ENCODE measurements at regions not wholly inside any gene's neighbourhood (a gene's known extent, or its start where the extent isn't known, plus 50 kb on each side); places are given as distances from the start of the nearest gene placed in this dataset.

GRCh38 chr13:23947893-23948292 lies 50.6 kb upstream of the C1QTNF9B start:
- H3K4me3 Mint-ChIP-seq, result no peak overlapping the region
- no peak overlapping the region for H3K27ac Mint-ChIP-seq
- no peaks in the 10 kb centered on the region for H3K36me3 Mint-ChIP-seq (ENCODE audit: low read depth)
- peaks cover 18% of the 10 kb centered on the region for H3K27me3 Mint-ChIP-seq (ENCODE audit: low read depth)
- H3K9me3 Mint-ChIP-seq, result no peaks in the 10 kb centered on the region
- H3K4me1 Mint-ChIP-seq (ENCODE audit: low read depth), result no peaks in the 10 kb centered on the region

GRCh38 chr13:23949200-23949599 lies 51.9 kb upstream of the C1QTNF9B start:
- H3K4me1 Mint-ChIP-seq (ENCODE audit: low read depth), result no peaks in the 10 kb centered on the region
- H3K27ac Mint-ChIP-seq, result no peak overlapping the region
- peaks cover 17% of the 10 kb centered on the region for H3K27me3 Mint-ChIP-seq (ENCODE audit: low read depth)
- no peaks in the 10 kb centered on the region for H3K36me3 Mint-ChIP-seq (ENCODE audit: low read depth)
- no peak overlapping the region for H3K4me3 Mint-ChIP-seq
- no peaks in the 10 kb centered on the region for H3K9me3 Mint-ChIP-seq

GRCh38 chr13:23949736-23950135 lies 52.4 kb upstream of the C1QTNF9B start:
- Mint-ChIP-seq H3K4me3 (no peak overlapping the region), H3K27ac (no peak overlapping the region), H3K4me1 (ENCODE audit: low read depth) (peaks cover 4% of the 10 kb centered on the region), H3K27me3 (ENCODE audit: low read depth) (peaks cover 17% of the 10 kb centered on the region), H3K9me3 (no peaks in the 10 kb centered on the region), H3K36me3 (ENCODE audit: low read depth) (no peaks in the 10 kb centered on the region)

- Mint-ChIP-seq H3K27me3 (ENCODE audit: low read depth) (peaks cover 18% of the 10 kb centered on the region), H3K27ac (peak overlapping the region; percentile 63), H3K9me3 (no peaks in the 10 kb centered on the region), H3K36me3 (ENCODE audit: low read depth) (no peaks in the 10 kb centered on the region), H3K4me3 (no peak overlapping the region), H3K4me1 (ENCODE audit: low read depth) (peaks cover 13% of the 10 kb centered on the region)
Measured at GRCh38 chr13:23950736-23951510, 53.6 kb upstream of the C1QTNF9B start.

- peaks cover 19% of the 10 kb centered on the region for H3K4me1 Mint-ChIP-seq (ENCODE audit: low read depth)
- no peaks in the 10 kb centered on the region for H3K9me3 Mint-ChIP-seq
- H3K4me3 Mint-ChIP-seq, result no peak overlapping the region
- H3K36me3 Mint-ChIP-seq (ENCODE audit: low read depth), result no peaks in the 10 kb centered on the region
- H3K27ac Mint-ChIP-seq, result no peak overlapping the region
- H3K27me3 Mint-ChIP-seq (ENCODE audit: low read depth), result peaks cover 11% of the 10 kb centered on the region
Measured at GRCh38 chr13:23952796-23953195, 55.5 kb upstream of the C1QTNF9B start.

GRCh38 chr13:23953860-23954512 lies 56.7 kb upstream of the C1QTNF9B start:
- H3K4me1 Mint-ChIP-seq (ENCODE audit: low read depth), result peaks cover 21% of the 10 kb centered on the region
- no peak overlapping the region for H3K4me3 Mint-ChIP-seq
- H3K36me3 Mint-ChIP-seq (ENCODE audit: low read depth), result no peaks in the 10 kb centered on the region
- no peaks in the 10 kb centered on the region for H3K9me3 Mint-ChIP-seq
- H3K27me3 Mint-ChIP-seq (ENCODE audit: low read depth), result peaks cover 11% of the 10 kb centered on the region
- no peak overlapping the region for H3K27ac Mint-ChIP-seq

- H3K36me3 Mint-ChIP-seq (ENCODE audit: low read depth), result no peaks in the 10 kb centered on the region
- H3K4me1 Mint-ChIP-seq (ENCODE audit: low read depth), result peaks cover 21% of the 10 kb centered on the region
- peaks cover 11% of the 10 kb centered on the region for H3K27me3 Mint-ChIP-seq (ENCODE audit: low read depth)
- H3K27ac Mint-ChIP-seq, result peak overlapping the region; percentile 55
- H3K4me3 Mint-ChIP-seq, result peak overlapping the region; percentile 9
- no peaks in the 10 kb centered on the region for H3K9me3 Mint-ChIP-seq
Measured at GRCh38 chr13:23955064-23955463, 57.8 kb upstream of the C1QTNF9B start.

GRCh38 chr13:23956106-23956505 lies 58.8 kb upstream of the C1QTNF9B start:
- H3K27ac Mint-ChIP-seq, result peak overlapping the region; percentile 41
- H3K4me1 Mint-ChIP-seq (ENCODE audit: low read depth), result peaks cover 28% of the 10 kb centered on the region
- no peaks in the 10 kb centered on the region for H3K9me3 Mint-ChIP-seq
- H3K4me3 Mint-ChIP-seq, result no peak overlapping the region
- H3K36me3 Mint-ChIP-seq (ENCODE audit: low read depth), result peaks cover 5% of the 10 kb centered on the region
- H3K27me3 Mint-ChIP-seq (ENCODE audit: low read depth), result peaks cover 11% of the 10 kb centered on the region

GRCh38 chr13:23957981-23958380 lies 60.7 kb upstream of the C1QTNF9B start:
- Mint-ChIP-seq H3K4me1 (ENCODE audit: low read depth) (peaks cover 33% of the 10 kb centered on the region), H3K36me3 (ENCODE audit: low read depth) (peaks cover 5% of the 10 kb centered on the region), H3K4me3 (no peak overlapping the region), H3K27me3 (ENCODE audit: low read depth) (peaks cover 11% of the 10 kb centered on the region), H3K9me3 (no peaks in the 10 kb centered on the region), H3K27ac (no peak overlapping the region)

- no peak overlapping the region for H3K27ac Mint-ChIP-seq
Measured at GRCh38 chr13:23959231-23959862, 62.0 kb upstream of the C1QTNF9B start.

GRCh38 chr13:23960566-23961156 lies 63.4 kb upstream of the C1QTNF9B start:
- Mint-ChIP-seq H3K27me3 (ENCODE audit: low read depth) (peaks cover 3% of the 10 kb centered on the region), H3K36me3 (ENCODE audit: low read depth) (peaks cover 6% of the 10 kb centered on the region), H3K4me3 (no peak overlapping the region), H3K4me1 (ENCODE audit: low read depth) (peaks cover 46% of the 10 kb centered on the region), H3K9me3 (no peaks in the 10 kb centered on the region), H3K27ac (no peak overlapping the region)

More at GRCh38 chr13:23959231-23959862, 62.0 kb upstream of the C1QTNF9B start:
- Mint-ChIP-seq H3K4me1 (ENCODE audit: low read depth) (peaks cover 44% of the 10 kb centered on the region), H3K9me3 (no peaks in the 10 kb centered on the region), H3K4me3 (no peak overlapping the region), H3K36me3 (ENCODE audit: low read depth) (peaks cover 6% of the 10 kb centered on the region), H3K27me3 (ENCODE audit: low read depth) (peaks cover 11% of the 10 kb centered on the region)

- no peaks in the 10 kb centered on the region for H3K9me3 Mint-ChIP-seq
- peaks cover 14% of the 10 kb centered on the region for H3K36me3 Mint-ChIP-seq (ENCODE audit: low read depth)
- H3K27ac Mint-ChIP-seq, result peak overlapping the region; percentile 95
- peak overlapping the region; percentile 66 for H3K4me3 Mint-ChIP-seq
- no peaks in the 10 kb centered on the region for H3K27me3 Mint-ChIP-seq (ENCODE audit: low read depth)
- peaks cover 55% of the 10 kb centered on the region for H3K4me1 Mint-ChIP-seq (ENCODE audit: low read depth)
Measured at GRCh38 chr13:23963184-23963931, 66.1 kb upstream of the C1QTNF9B start.

- Mint-ChIP-seq H3K27ac (peak overlapping the region; percentile 95), H3K36me3 (ENCODE audit: low read depth) (peaks cover 14% of the 10 kb centered on the region), H3K27me3 (ENCODE audit: low read depth) (no peaks in the 10 kb centered on the region), H3K9me3 (no peaks in the 10 kb centered on the region), H3K4me3 (peak overlapping the region; percentile 66), H3K4me1 (ENCODE audit: low read depth) (peaks cover 52% of the 10 kb centered on the region)
Measured at GRCh38 chr13:23963947-23964346, 66.6 kb upstream of the C1QTNF9B start.

GRCh38 chr13:23965346-23965745 lies 68.0 kb upstream of the C1QTNF9B start:
- Mint-ChIP-seq H3K36me3 (ENCODE audit: low read depth) (peaks cover 12% of the 10 kb centered on the region), H3K4me1 (ENCODE audit: low read depth) (peaks cover 51% of the 10 kb centered on the region), H3K4me3 (no peak overlapping the region), H3K9me3 (no peaks in the 10 kb centered on the region), H3K27ac (peak overlapping the region; percentile 68), H3K27me3 (ENCODE audit: low read depth) (no peaks in the 10 kb centered on the region)
